IMR-90 (cell line): ENCODE measurements at regions not wholly inside any gene's neighbourhood (a gene's known extent, or its start where the extent isn't known, plus 50 kb on each side); places are given as distances from the start of the nearest gene placed in this dataset.

Source experiments
- ATAC-seq: fragments of 200-7000 bp; cut with Tn5 transposase; 2 replicates; pipeline ENCODE4 v1.9.1; 2020; ENCODE audit warnings: low read depth, mild to moderate bottlenecking, moderate library complexity
- BruUV-seq: library from RNA; stranded (reverse); fragments of 400-500 nt; replicated peaks from 2 replicates; lab custom pipeline; 2021; lab: Mats Ljungman, UMichigan
- CTCF ChIA-PET: fragments of 300-600 bp; formaldehyde crosslinking; extraction: SDS; loops from one replicate; lab custom pipeline; 2021; ENCODE audit warnings: antibody characterized with exemption; lab: Yijun Ruan, JAX
- POLR2A ChIA-PET: fragments of 300-600 bp; sonication (Branson Sonifier 250); formaldehyde crosslinking; loops from one replicate; lab custom pipeline; 2022; ENCODE audit warnings: antibody characterized with exemption; ENCODE audit not compliant: unreplicated experiment; lab: Charles Lee
- DNase-seq: peaks from one replicate; pipeline ENCODE4 v3.0.0; 2013
- H2AFZ ChIP-seq: replicated peaks from 2 replicates; pipeline ENCODE3; 2013; ENCODE audit warnings: low read length, mild to moderate bottlenecking; ENCODE audit not compliant: poor library complexity
- H2AK5ac ChIP-seq: 2 replicates; pipeline ENCODE4 v1.6.1; 2013; ENCODE audit warnings: low read depth, low read length, inconsistent platforms
- H2AK9ac ChIP-seq: replicated peaks from 2 replicates; pipeline ENCODE3; 2013; ENCODE audit warnings: mild to moderate bottlenecking, low read depth, low read length, moderate library complexity; ENCODE audit not compliant: poor library complexity
- H2BK120ac ChIP-seq: 2 replicates; pipeline ENCODE4 v1.6.1; 2013; ENCODE audit warnings: low read depth, low read length, inconsistent platforms
- H2BK15ac ChIP-seq: 3 replicates; pipeline ENCODE4 v1.6.1; 2013; ENCODE audit warnings: low read depth, low read length, inconsistent platforms
- H2BK20ac ChIP-seq: 2 replicates; pipeline ENCODE4 v1.6.1; 2013; ENCODE audit warnings: low read depth, mild to moderate bottlenecking, inconsistent platforms, low read length, moderate library complexity
- H2BK5ac ChIP-seq: 2 replicates; pipeline ENCODE4 v1.6.1; 2013; ENCODE audit warnings: mild to moderate bottlenecking, low read depth, low read length, inconsistent platforms; ENCODE audit not compliant: poor library complexity, severe bottlenecking
- H3K14ac ChIP-seq: replicated peaks from 2 replicates; pipeline ENCODE4 v1.6.1; 2013; ENCODE audit warnings: low read depth, low read length, inconsistent platforms
- H3K18ac ChIP-seq: 2 replicates; pipeline ENCODE4 v1.6.1; 2013; ENCODE audit warnings: low read depth, low read length, control low read depth
- H3K23ac ChIP-seq: 2 replicates; pipeline ENCODE4 v1.6.1; 2013; ENCODE audit warnings: low read depth, low read length, inconsistent platforms
- H3K27ac ChIP-seq: 2 replicates; pipeline ENCODE4 v1.5.1; 2013; ENCODE audit warnings: mild to moderate bottlenecking, control low read depth, low read length; ENCODE audit not compliant: insufficient read depth
- H3K27me3 ChIP-seq: 2 replicates; pipeline ENCODE4 v1.6.1; 2013; ENCODE audit warnings: low read length; ENCODE audit not compliant: control insufficient read depth, insufficient read depth
- H3K36me3 ChIP-seq: 2 replicates; pipeline ENCODE4 v1.6.1; 2013; ENCODE audit warnings: low read length, mixed read lengths; ENCODE audit not compliant: control insufficient read depth, insufficient read depth
- H3K4ac ChIP-seq: 2 replicates; pipeline ENCODE4 v1.6.1; 2013; ENCODE audit warnings: low read depth, low read length, inconsistent platforms
- H3K4me1 ChIP-seq: 2 replicates; pipeline ENCODE4 v1.6.1; 2013; ENCODE audit warnings: low read length, mixed read lengths; ENCODE audit not compliant: control insufficient read depth, insufficient read depth
- H3K4me2 ChIP-seq: 2 replicates; pipeline ENCODE4 v1.6.1; 2013; ENCODE audit warnings: low read depth, mild to moderate bottlenecking, control low read depth, low read length, moderate library complexity
- H3K4me3 ChIP-seq: 2 replicates; pipeline ENCODE4 v1.5.1; 2013; ENCODE audit warnings: low read depth, mild to moderate bottlenecking, control low read depth, low read length, moderate library complexity; ENCODE audit not compliant: insufficient read depth
- H3K56ac ChIP-seq: 2 replicates; pipeline ENCODE4 v1.6.1; 2013; ENCODE audit warnings: low read length, inconsistent platforms; ENCODE audit not compliant: insufficient read depth; ENCODE audit errors: extremely low read depth
- H3K79me1 ChIP-seq, 2 experiments: 2 replicates each; pipeline ENCODE4 v1.6.1; 2013; ENCODE audit warnings: low read length in 2 of 2, inconsistent platforms in 1 of 2, low read depth in 1 of 2
- H3K9ac ChIP-seq: 2 replicates; pipeline ENCODE4 v1.6.1; 2013; ENCODE audit warnings: low read depth, low read length, control low read depth
- H3K9me1 ChIP-seq: 2 replicates; pipeline ENCODE4 v1.6.1; 2013; ENCODE audit warnings: low read length, inconsistent platforms; ENCODE audit not compliant: insufficient read depth
- H3K9me3 ChIP-seq: 2 replicates; pipeline ENCODE4 v1.6.1; 2013; ENCODE audit warnings: low read length; ENCODE audit not compliant: control insufficient read depth, insufficient read depth
- H4K20me1 ChIP-seq: 2 replicates; pipeline ENCODE4 v1.6.1; 2013; ENCODE audit warnings: low read length, inconsistent platforms; ENCODE audit not compliant: insufficient read depth
- H4K5ac ChIP-seq: 2 replicates; pipeline ENCODE4 v1.6.1; 2013; ENCODE audit warnings: mild to moderate bottlenecking, low read depth, low read length, control low read depth
- H4K8ac ChIP-seq, 2 experiments: 2 replicates each; pipeline ENCODE4 v1.6.1; 2013; ENCODE audit warnings: low read depth in 2 of 2, low read length in 2 of 2, control low read depth in 1 of 2, inconsistent platforms in 1 of 2
- H4K91ac ChIP-seq: 2 replicates; pipeline ENCODE4 v1.6.1; 2013; ENCODE audit warnings: low read depth, low read length, inconsistent platforms; ENCODE audit not compliant: insufficient read depth
- BHLHE40 ChIP-seq: fragments of 150-350 bp; IDR thresholded peaks from 2 replicates; pipeline ENCODE4 v1.6.1; 2016; ENCODE audit warnings: mild to moderate bottlenecking, low read depth, low read length
- CEBPB ChIP-seq: IDR thresholded peaks from 2 replicates; pipeline ENCODE4 v1.6.1; 2012; ENCODE audit warnings: low read depth, low read length, improper control_type of control experiment
- FOS ChIP-seq: fragments of 150-350 bp; IDR thresholded peaks from 2 replicates; pipeline ENCODE4 v1.6.1; 2016; ENCODE audit warnings: low read depth, low read length
- MAFK ChIP-seq: IDR thresholded peaks from 2 replicates; pipeline ENCODE4 v1.6.1; 2012; ENCODE audit warnings: low read depth, low read length, improper control_type of control experiment
- MAZ ChIP-seq: IDR thresholded peaks from 2 replicates; pipeline ENCODE4 v1.6.1; 2012; ENCODE audit warnings: low read depth, mild to moderate bottlenecking, low read length, improper control_type of control experiment, moderate library complexity, borderline replicate concordance
- MXI1 ChIP-seq: IDR thresholded peaks from 2 replicates; pipeline ENCODE4 v1.6.1; 2012; ENCODE audit warnings: low read depth, mild to moderate bottlenecking, low read length, moderate library complexity, borderline replicate concordance
- NFE2L2 ChIP-seq: fragments of 150-350 bp; IDR thresholded peaks from 2 replicates; pipeline ENCODE4 v1.6.1; 2016; ENCODE audit warnings: low read depth, mild to moderate bottlenecking, low read length
- POLR2A ChIP-seq: IDR thresholded peaks from 2 replicates; pipeline ENCODE4 v1.6.1; 2012; ENCODE audit warnings: mild to moderate bottlenecking, low read depth, low read length
- RAD21 ChIP-seq: IDR thresholded peaks from 2 replicates; pipeline ENCODE4 v1.6.1; 2012; ENCODE audit warnings: low read length, improper control_type of control experiment
- RCOR1 ChIP-seq: IDR thresholded peaks from 2 replicates; pipeline ENCODE4 v1.6.1; 2012; ENCODE audit warnings: mild to moderate bottlenecking, low read length, improper control_type of control experiment; ENCODE audit not compliant: insufficient replicate concordance
- RFX5 ChIP-seq: IDR thresholded peaks from 2 replicates; pipeline ENCODE4 v1.8.0; 2012; ENCODE audit warnings: low read depth, mild to moderate bottlenecking, low read length, moderate library complexity
- SMC3 ChIP-seq: fragments of 150-350 bp; IDR thresholded peaks from 2 replicates; pipeline ENCODE4 v1.6.1; 2016; ENCODE audit warnings: low read depth, mild to moderate bottlenecking, antibody characterized with exemption, low read length, moderate library complexity
- WGBS, 2 experiments: methylation state at CpG; one replicate each; pipeline versions ENCODE4 v1.1.5 to v1.1.7; 2013; ENCODE audit warnings: missing lambda C conversion rate in 2 of 2; ENCODE audit not compliant: insufficient read length in 1 of 2; ENCODE audit errors: extremely low coverage in 2 of 2; 5-methylcytosine and 5-hydroxymethylcytosine counted together
- dilution Hi-C: fragments of 300-500 bp; cut with HindIII; formaldehyde crosslinking; loops from one replicate; pipeline ENCODE4 v1.14.3; 2018; ENCODE audit warnings: low sequenced_read_pairs; ENCODE audit not compliant: unreplicated experiment
- in situ Hi-C: fragments of 300-500 bp; cut with MboI; formaldehyde crosslinking; loops from 3 replicates; pipeline ENCODE4 v1.14.3; 2019; ENCODE audit warnings: low sequenced_read_pairs, inconsistent platforms, mixed read lengths
- intact Hi-C: fragments of 100-400 bp; cut with micrococcal nuclease; formaldehyde crosslinking; loops from 2 replicates; pipeline ENCODE4 v1.10.0; 2022
- TF ChIP-seq, protein P1 (sequence below): fragments of 150-350 bp; IDR thresholded peaks from 2 replicates; pipeline ENCODE4 v1.6.1; 2017; ENCODE audit warnings: mild to moderate bottlenecking, antibody characterized with exemption, low read length, low read depth
- TF ChIP-seq, protein P2 (sequence below): fragments of 150-350 bp; IDR thresholded peaks from 2 replicates; pipeline ENCODE4 v1.6.1; 2016; ENCODE audit warnings: low read depth, mild to moderate bottlenecking, low read length, moderate library complexity, borderline replicate concordance

- ChIA-PET POLR2A (no interaction called here), CTCF (no interaction called here)
- Histone ChIP-seq H4K91ac (no peak overlapping the region), H3K9ac (no peak overlapping the region), H2AFZ (no peak overlapping the region), H3K56ac (no peak overlapping the region), H2BK15ac (no peak overlapping the region), H2BK5ac (no peak overlapping the region), H3K9me3 (peaks cover 3% of the 10 kb centered on the region; the same call in 1 of the 2 replicates), H3K18ac (no peak overlapping the region), H2BK120ac (no peak overlapping the region), H4K8ac (no peak overlapping the region), H3K27me3 (no peaks in the 10 kb centered on the region), H2AK5ac (no peak overlapping the region), H3K27ac (no peak overlapping the region), H4K5ac (no peak overlapping the region), H3K79me1 (no peaks in the 10 kb centered on the region), H3K4me3 (no peak overlapping the region), H3K14ac (no peak overlapping the region), H3K4me1 (no peaks in the 10 kb centered on the region), H3K4ac (no peak overlapping the region), H3K23ac (no peak overlapping the region), H4K20me1 (no peaks in the 10 kb centered on the region), H3K36me3 (no peaks in the 10 kb centered on the region), H2BK20ac (no peak overlapping the region), H2AK9ac (no peak overlapping the region), H3K4me2 (no peak overlapping the region), H3K9me1 (no peaks in the 10 kb centered on the region)
- in situ Hi-C loops = no loop called here
- TF ChIP-seq NFE2L2 = no peak
- TF ChIP-seq FOS = no peak
- TF ChIP-seq, protein P1, sequence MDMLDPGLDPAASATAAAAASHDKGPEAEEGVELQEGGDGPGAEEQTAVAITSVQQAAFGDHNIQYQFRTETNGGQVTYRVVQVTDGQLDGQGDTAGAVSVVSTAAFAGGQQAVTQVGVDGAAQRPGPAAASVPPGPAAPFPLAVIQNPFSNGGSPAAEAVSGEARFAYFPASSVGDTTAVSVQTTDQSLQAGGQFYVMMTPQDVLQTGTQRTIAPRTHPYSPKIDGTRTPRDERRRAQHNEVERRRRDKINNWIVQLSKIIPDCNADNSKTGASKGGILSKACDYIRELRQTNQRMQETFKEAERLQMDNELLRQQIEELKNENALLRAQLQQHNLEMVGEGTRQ = no peak
- TF ChIP-seq MAFK = no peak
- TF ChIP-seq BHLHE40 = no peak
- TF ChIP-seq CEBPB = no peak
- TF ChIP-seq SMC3 = no peak
- TF ChIP-seq RAD21 = no peak
- TF ChIP-seq RCOR1 = no peak
- no peak for TF ChIP-seq POLR2A
- no peak for TF ChIP-seq MXI1
- no peak for TF ChIP-seq RFX5
- TF ChIP-seq, protein P2, sequence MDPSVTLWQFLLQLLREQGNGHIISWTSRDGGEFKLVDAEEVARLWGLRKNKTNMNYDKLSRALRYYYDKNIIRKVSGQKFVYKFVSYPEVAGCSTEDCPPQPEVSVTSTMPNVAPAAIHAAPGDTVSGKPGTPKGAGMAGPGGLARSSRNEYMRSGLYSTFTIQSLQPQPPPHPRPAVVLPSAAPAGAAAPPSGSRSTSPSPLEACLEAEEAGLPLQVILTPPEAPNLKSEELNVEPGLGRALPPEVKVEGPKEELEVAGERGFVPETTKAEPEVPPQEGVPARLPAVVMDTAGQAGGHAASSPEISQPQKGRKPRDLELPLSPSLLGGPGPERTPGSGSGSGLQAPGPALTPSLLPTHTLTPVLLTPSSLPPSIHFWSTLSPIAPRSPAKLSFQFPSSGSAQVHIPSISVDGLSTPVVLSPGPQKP = no peak
- TF ChIP-seq MAZ = no peak
- no TSS peak for BruUV-seq
- no CpG with 5 or more reads among the region's 18 CpGs for WGBS, 2 experiments
- DNase-seq (no peak), ATAC-seq (no peak)
- intact Hi-C loops = no loop called here
- dilution Hi-C loops = no loop called here
Measured at GRCh38 chr1:189253601-189254350, 1223.9 kb downstream of the BRINP3 start.
